ENCODE measurements at regions not wholly inside any gene's neighbourhood (a gene's known extent, or its start where the extent isn't known, plus 50 kb on each side); places are given as distances from the start of the nearest gene placed in this dataset.

GRCh38 chr5:96565582-96566265 lies 96.5 kb upstream of the CAST start:
- TF ChIP-seq CTCF (conservative IDR thresholded peaks at IDR 0.05) (no peak), EZH2 (IDR thresholded peaks at IDR 0.05; ENCODE audit: low read depth) (no peak)

All from PC-9 (cell line).